ENCODE measurements at regions not wholly inside any gene's neighbourhood (a gene's known extent, or its start where the extent isn't known, plus 50 kb on each side); places are given as distances from the start of the nearest gene placed in this dataset.

DNA sequence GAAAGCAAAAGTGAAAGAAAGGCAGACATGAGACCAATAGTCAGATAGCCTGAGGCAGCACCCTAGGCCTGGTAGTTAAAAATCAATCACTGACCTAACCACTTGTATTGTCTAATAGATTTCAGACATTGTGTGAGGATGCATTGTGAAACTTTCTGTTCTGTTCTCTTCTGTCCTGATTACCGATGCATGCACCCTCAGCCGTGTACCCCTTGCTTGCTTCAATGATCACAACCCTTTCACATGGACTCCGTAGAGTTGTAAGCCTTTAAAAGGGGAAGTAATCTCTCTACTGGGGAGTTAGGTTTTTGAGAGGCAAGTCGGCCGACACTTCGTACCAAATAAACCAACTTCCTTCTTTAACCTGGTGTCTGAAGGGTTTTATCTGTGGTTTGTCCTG is 801.6 kb upstream of the TSPY4 start:
- peak; percentile 29 for DNase-seq (ENCODE audit: extremely low spot score)
- TF ChIP-seq, protein P1, sequence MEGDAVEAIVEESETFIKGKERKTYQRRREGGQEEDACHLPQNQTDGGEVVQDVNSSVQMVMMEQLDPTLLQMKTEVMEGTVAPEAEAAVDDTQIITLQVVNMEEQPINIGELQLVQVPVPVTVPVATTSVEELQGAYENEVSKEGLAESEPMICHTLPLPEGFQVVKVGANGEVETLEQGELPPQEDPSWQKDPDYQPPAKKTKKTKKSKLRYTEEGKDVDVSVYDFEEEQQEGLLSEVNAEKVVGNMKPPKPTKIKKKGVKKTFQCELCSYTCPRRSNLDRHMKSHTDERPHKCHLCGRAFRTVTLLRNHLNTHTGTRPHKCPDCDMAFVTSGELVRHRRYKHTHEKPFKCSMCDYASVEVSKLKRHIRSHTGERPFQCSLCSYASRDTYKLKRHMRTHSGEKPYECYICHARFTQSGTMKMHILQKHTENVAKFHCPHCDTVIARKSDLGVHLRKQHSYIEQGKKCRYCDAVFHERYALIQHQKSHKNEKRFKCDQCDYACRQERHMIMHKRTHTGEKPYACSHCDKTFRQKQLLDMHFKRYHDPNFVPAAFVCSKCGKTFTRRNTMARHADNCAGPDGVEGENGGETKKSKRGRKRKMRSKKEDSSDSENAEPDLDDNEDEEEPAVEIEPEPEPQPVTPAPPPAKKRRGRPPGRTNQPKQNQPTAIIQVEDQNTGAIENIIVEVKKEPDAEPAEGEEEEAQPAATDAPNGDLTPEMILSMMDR (IDR thresholded peaks at IDR 0.05; ENCODE audit: control extremely low read depth, extremely low read depth, low read depth, missing control alignments): no peak
- CTCF ChIA-PET: no interaction called here
- POLR2A ChIA-PET: no interaction called here

DNA sequence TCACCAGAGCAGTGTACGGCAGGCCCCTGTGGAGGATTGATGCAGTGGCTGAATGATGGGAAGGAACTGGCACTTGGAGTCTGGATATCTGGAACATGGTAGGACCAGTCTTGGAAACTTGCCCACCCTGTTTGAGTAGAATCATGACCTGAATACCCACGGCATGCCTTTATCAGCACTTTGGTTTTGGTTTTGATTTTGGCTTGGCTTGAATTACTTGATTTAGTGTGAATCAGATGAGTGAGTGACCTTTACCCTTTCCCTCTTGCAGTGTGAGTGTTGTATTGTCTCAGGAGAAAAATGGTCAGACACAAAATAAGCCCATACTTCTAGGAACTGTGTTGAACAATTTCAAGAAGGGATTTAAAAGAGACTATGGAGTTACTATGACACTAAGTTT is 801.0 kb upstream of the TSPY4 start:
- no peak for DNase-seq (ENCODE audit: extremely low spot score)
- TF ChIP-seq, protein P1 (IDR thresholded peaks at IDR 0.05; ENCODE audit: control extremely low read depth, extremely low read depth, low read depth, missing control alignments): no peak
- CTCF ChIA-PET: no interaction called here
- POLR2A ChIA-PET: no interaction called here

DNA sequence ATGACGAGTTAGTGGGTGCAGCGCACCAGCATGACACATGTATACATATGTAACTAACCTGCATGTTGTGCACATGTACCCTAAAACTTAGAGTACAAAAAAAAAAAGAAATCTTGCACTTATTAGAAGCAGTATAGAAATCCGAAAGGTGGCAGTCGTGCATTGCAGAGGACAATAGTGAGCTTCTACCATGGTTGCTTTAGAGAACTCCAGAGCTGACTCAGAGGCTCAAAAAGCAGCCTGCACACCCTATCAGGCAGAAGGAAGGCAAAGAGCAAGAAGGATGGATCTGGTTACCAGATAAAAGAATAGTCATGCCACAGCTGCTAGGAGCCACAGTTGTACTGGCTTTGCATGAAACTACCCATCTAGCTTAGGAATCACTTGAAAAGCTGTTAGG is 796.0 kb upstream of the TSPY4 start:
- TF ChIP-seq, protein P1 (IDR thresholded peaks at IDR 0.05; ENCODE audit: control extremely low read depth, extremely low read depth, low read depth, missing control alignments): no peak
- CTCF ChIA-PET: no interaction called here
- DNase-seq (ENCODE audit: extremely low spot score): no peak
- POLR2A ChIA-PET: no interaction called here

DNA sequence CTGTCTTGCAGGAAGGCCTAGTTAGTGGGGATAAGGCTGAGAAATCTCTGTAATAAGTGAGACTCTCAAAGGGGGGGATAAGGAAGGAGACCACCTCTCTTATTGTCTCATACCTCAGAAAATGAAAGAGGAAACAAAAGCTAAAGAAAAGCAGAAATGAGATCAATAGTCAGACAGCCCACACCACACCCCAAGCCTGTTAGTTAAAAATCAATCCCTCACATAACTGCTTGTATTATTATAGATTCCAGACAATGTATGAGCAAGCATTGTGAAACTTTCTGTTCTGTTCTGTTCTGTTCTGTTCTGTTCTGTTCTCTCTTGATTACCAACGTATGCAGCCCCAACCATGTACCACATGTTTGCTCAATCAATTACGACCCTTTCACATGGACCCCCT is 792.5 kb upstream of the TSPY4 start:
- no peak for DNase-seq (ENCODE audit: extremely low spot score)
- TF ChIP-seq, protein P1 (IDR thresholded peaks at IDR 0.05; ENCODE audit: control extremely low read depth, extremely low read depth, low read depth, missing control alignments): no peak
- ChIA-PET POLR2A (no interaction called here), CTCF (interaction anchor here (1.3 kb wide), 1 partner anchor 12 kb away, joined by 3 read pairs; no protein-coding TSS in a partner anchor)

DNA sequence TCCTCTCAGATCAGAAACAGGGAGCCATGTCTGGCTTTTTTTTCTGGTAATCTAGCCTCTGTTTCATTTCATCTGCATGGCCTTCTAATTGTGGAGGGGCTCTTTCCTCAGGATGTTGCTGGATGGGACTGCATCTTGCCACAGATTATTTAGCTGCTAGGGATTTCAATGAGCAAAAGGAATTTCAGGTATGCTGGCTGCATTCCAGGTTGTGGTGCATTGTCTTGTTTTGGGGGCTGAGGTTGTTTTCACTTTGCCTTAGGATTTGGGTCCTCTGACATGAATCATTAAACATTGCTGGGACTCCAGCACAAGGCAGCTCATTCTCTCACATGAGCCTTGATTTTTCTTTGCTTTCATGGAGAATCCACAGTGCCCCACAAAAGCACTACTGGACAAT is 789.3 kb upstream of the TSPY4 start:
- DNase-seq (ENCODE audit: extremely low spot score): no peak
- ChIA-PET POLR2A (no interaction called here), CTCF (no interaction called here)
- TF ChIP-seq, protein P1 (IDR thresholded peaks at IDR 0.05; ENCODE audit: control extremely low read depth, extremely low read depth, low read depth, missing control alignments): no peak

DNA sequence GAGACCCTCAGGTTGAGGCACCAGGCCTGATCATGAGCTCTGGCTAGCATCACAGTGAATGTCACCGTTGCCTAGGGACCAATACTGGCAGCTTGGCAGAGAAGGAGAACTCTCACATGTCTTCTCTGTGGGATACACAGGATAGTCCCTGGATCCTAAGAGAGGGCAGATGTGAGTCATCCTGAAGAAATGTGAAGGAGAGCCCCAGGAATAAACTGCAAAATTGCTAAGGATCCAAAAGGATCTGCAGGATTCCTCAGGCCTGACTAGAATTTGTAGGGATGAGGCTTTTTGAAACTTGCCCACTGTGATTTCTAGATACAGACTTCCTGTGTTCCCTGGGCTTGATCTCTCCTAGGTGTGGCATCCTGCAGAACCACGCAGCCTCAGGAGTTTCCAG is 785.9 kb upstream of the TSPY4 start:
- no peak for DNase-seq (ENCODE audit: extremely low spot score)
- TF ChIP-seq, protein P1 (IDR thresholded peaks at IDR 0.05; ENCODE audit: control extremely low read depth, extremely low read depth, low read depth, missing control alignments): no peak
- CTCF ChIA-PET: no interaction called here
- POLR2A ChIA-PET: no interaction called here

DNA sequence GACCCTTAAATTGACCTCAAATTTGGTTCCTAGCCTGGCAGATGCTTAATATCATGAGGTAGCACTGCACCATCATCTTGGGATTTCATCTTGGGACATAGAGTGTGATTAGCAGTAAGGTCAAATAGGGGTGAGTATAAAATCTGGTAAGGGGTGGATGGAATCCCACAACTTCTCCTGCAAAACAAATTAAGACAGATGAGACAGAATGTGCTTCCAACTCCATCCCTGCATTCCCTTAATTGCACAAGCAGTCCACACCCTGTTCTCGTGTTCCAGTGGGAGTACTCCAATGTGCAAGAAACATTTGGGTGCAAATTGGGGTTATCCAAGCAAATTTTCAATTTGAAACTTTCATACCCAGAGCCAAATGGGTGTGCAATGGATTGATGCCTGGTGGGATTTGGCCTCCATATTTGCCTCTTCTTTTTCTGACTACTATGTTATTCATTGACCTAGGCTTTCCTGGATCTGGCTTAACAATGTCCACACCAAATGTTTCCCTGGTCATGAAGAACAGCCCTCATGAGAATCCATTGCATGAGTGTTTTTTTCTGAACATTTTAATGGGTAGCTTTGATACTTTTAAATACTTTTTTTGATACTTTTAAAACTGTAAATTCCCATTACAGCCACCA is 785.0 kb upstream of the TSPY4 start:
- POLR2A ChIA-PET: no interaction called here
- no peak for DNase-seq (ENCODE audit: extremely low spot score)
- CTCF ChIA-PET: no interaction called here
- TF ChIP-seq, protein P1 (IDR thresholded peaks at IDR 0.05; ENCODE audit: control extremely low read depth, extremely low read depth, low read depth, missing control alignments): no peak

Measured in GM10248 (cell line).